Stimulated activated memory B cell treated with anti-CD40 and anti-IgM and Interleukin-4, amounts not matched to agents 10 μg/mL and 1 μg/mL and 100 μg/mL, for 72 hours (primary cell): ENCODE measurements at regions not wholly inside any gene's neighbourhood (a gene's known extent, or its start where the extent isn't known, plus 50 kb on each side); places are given as distances from the start of the nearest gene placed in this dataset.

ENCODE experiments used
- ATAC-seq: fragments of 150-1000 bp; cut with Tn5 transposase; 2 replicates; pipeline ENCODE4 v1.10.0; 2021
- H3K27ac Mint-ChIP-seq: one replicate; pipeline ENCODE4 v1.8.0; 2022; ENCODE audit warnings: mild to moderate bottlenecking, mixed read lengths
- H3K27me3 Mint-ChIP-seq: one replicate; pipeline ENCODE4 v1.8.0; 2022; ENCODE audit warnings: mixed read lengths
- H3K36me3 Mint-ChIP-seq: one replicate; pipeline ENCODE4 v1.8.0; 2022; ENCODE audit warnings: mixed read lengths
- H3K4me1 Mint-ChIP-seq: one replicate; pipeline ENCODE4 v1.8.0; 2022; ENCODE audit warnings: mixed read lengths
- H3K4me3 Mint-ChIP-seq: one replicate; pipeline ENCODE4 v1.8.0; 2022; ENCODE audit warnings: mild to moderate bottlenecking, moderate library complexity, mixed read lengths
- H3K9me3 Mint-ChIP-seq: one replicate; pipeline ENCODE4 v1.8.0; 2022; ENCODE audit warnings: mixed read lengths

GRCh38 chr6:14641423-14642135 lies 524.0 kb downstream of the CD83 start:
- Mint-ChIP-seq H3K27ac (peak overlapping the region; percentile 97), H3K27me3 (no peaks in the 10 kb centered on the region), H3K4me3 (no peak overlapping the region), H3K36me3 (no peaks in the 10 kb centered on the region), H3K4me1 (peaks cover 59% of the 10 kb centered on the region), H3K9me3 (no peaks in the 10 kb centered on the region)
- ATAC-seq = no peak

- Mint-ChIP-seq H3K4me3 (no peak overlapping the region), H3K36me3 (no peaks in the 10 kb centered on the region), H3K27ac (peak overlapping the region; percentile 35), H3K9me3 (no peaks in the 10 kb centered on the region), H3K4me1 (peaks cover 55% of the 10 kb centered on the region), H3K27me3 (no peaks in the 10 kb centered on the region)
- ATAC-seq = no peak
These were observed 524.5 kb downstream of the CD83 start for GRCh38 chr6:14642136-14642505.

GRCh38 chr6:14642842-14643241 lies 525.3 kb downstream of the CD83 start:
- Mint-ChIP-seq H3K9me3 (no peaks in the 10 kb centered on the region), H3K4me3 (no peak overlapping the region), H3K36me3 (no peaks in the 10 kb centered on the region)

GRCh38 chr6:14644381-14644780 lies 526.8 kb downstream of the CD83 start:
- no peaks in the 10 kb centered on the region for H3K36me3 Mint-ChIP-seq
- H3K4me3 Mint-ChIP-seq = no peak overlapping the region
- H3K27me3 Mint-ChIP-seq = no peaks in the 10 kb centered on the region
- ATAC-seq = no peak
- peaks cover 34% of the 10 kb centered on the region for H3K4me1 Mint-ChIP-seq
- H3K27ac Mint-ChIP-seq = no peak overlapping the region
- no peaks in the 10 kb centered on the region for H3K9me3 Mint-ChIP-seq

More at GRCh38 chr6:14642842-14643241, 525.3 kb downstream of the CD83 start:
- peaks cover 48% of the 10 kb centered on the region for H3K4me1 Mint-ChIP-seq
- H3K27ac Mint-ChIP-seq = peak overlapping the region; percentile 35
- H3K27me3 Mint-ChIP-seq = no peaks in the 10 kb centered on the region
- no peak for ATAC-seq

- Mint-ChIP-seq H3K27ac (peak overlapping the region; percentile 45), H3K27me3 (no peaks in the 10 kb centered on the region), H3K9me3 (no peaks in the 10 kb centered on the region), H3K4me3 (no peak overlapping the region), H3K4me1 (peaks cover 25% of the 10 kb centered on the region), H3K36me3 (no peaks in the 10 kb centered on the region)
- no peak for ATAC-seq
These were observed 527.6 kb downstream of the CD83 start for GRCh38 chr6:14645221-14645620.

GRCh38 chr6:14645841-14646240 lies 528.3 kb downstream of the CD83 start:
- no peak for ATAC-seq
- no peaks in the 10 kb centered on the region for H3K9me3 Mint-ChIP-seq
- H3K36me3 Mint-ChIP-seq = no peaks in the 10 kb centered on the region
- H3K27ac Mint-ChIP-seq = peak overlapping the region; percentile 45
- no peaks in the 10 kb centered on the region for H3K27me3 Mint-ChIP-seq
- H3K4me3 Mint-ChIP-seq = no peak overlapping the region
- peaks cover 19% of the 10 kb centered on the region for H3K4me1 Mint-ChIP-seq

GRCh38 chr6:14646371-14646770 lies 528.8 kb downstream of the CD83 start:
- Mint-ChIP-seq H3K9me3 (no peaks in the 10 kb centered on the region), H3K4me1 (peaks cover 14% of the 10 kb centered on the region), H3K27me3 (no peaks in the 10 kb centered on the region), H3K36me3 (no peaks in the 10 kb centered on the region), H3K4me3 (no peak overlapping the region), H3K27ac (no peak overlapping the region)
- ATAC-seq = no peak

- no peak for ATAC-seq
- Mint-ChIP-seq H3K27ac (no peak overlapping the region), H3K36me3 (no peaks in the 10 kb centered on the region), H3K9me3 (no peaks in the 10 kb centered on the region), H3K4me1 (peaks cover 5% of the 10 kb centered on the region), H3K27me3 (no peaks in the 10 kb centered on the region), H3K4me3 (no peak overlapping the region)
These were observed 529.8 kb downstream of the CD83 start for GRCh38 chr6:14647357-14647756.

- no peaks in the 10 kb centered on the region for H3K9me3 Mint-ChIP-seq
These were observed 535.0 kb downstream of the CD83 start for GRCh38 chr6:14652536-14652935.

GRCh38 chr6:14655201-14656061 lies 537.9 kb downstream of the CD83 start:
- peaks cover 34% of the 10 kb centered on the region for H3K4me1 Mint-ChIP-seq
- H3K27me3 Mint-ChIP-seq = no peaks in the 10 kb centered on the region
- H3K36me3 Mint-ChIP-seq = no peaks in the 10 kb centered on the region
- peak overlapping the region; percentile 64 for H3K27ac Mint-ChIP-seq
- H3K4me3 Mint-ChIP-seq = peak overlapping the region; percentile 34
- no peak for ATAC-seq
- H3K9me3 Mint-ChIP-seq = no peaks in the 10 kb centered on the region

More at GRCh38 chr6:14652536-14652935, 535.0 kb downstream of the CD83 start:
- Mint-ChIP-seq H3K4me1 (peaks cover 32% of the 10 kb centered on the region), H3K36me3 (no peaks in the 10 kb centered on the region), H3K27ac (no peak overlapping the region), H3K4me3 (no peak overlapping the region), H3K27me3 (no peaks in the 10 kb centered on the region)
- no peak for ATAC-seq

GRCh38 chr6:14656078-14656521 lies 538.5 kb downstream of the CD83 start:
- peaks cover 34% of the 10 kb centered on the region for H3K4me1 Mint-ChIP-seq
- ATAC-seq = peak; percentile 71

GRCh38 chr6:14656649-14657048 lies 539.1 kb downstream of the CD83 start:
- Mint-ChIP-seq H3K27ac (peak overlapping the region; percentile 64), H3K9me3 (no peaks in the 10 kb centered on the region), H3K36me3 (no peaks in the 10 kb centered on the region), H3K4me3 (no peak overlapping the region), H3K4me1 (peaks cover 34% of the 10 kb centered on the region), H3K27me3 (no peaks in the 10 kb centered on the region)
- ATAC-seq = no peak

More at GRCh38 chr6:14656078-14656521, 538.5 kb downstream of the CD83 start:
- Mint-ChIP-seq H3K9me3 (no peaks in the 10 kb centered on the region), H3K27me3 (no peaks in the 10 kb centered on the region), H3K27ac (peak overlapping the region; percentile 64), H3K36me3 (no peaks in the 10 kb centered on the region), H3K4me3 (peak overlapping the region; percentile 34)

GRCh38 chr6:14658030-14658429 lies 540.5 kb downstream of the CD83 start:
- Mint-ChIP-seq H3K9me3 (no peaks in the 10 kb centered on the region), H3K36me3 (no peaks in the 10 kb centered on the region), H3K4me1 (peaks cover 34% of the 10 kb centered on the region), H3K27me3 (no peaks in the 10 kb centered on the region), H3K27ac (no peak overlapping the region), H3K4me3 (no peak overlapping the region)
- ATAC-seq = no peak

GRCh38 chr6:14658886-14659561 lies 541.5 kb downstream of the CD83 start:
- H3K4me3 Mint-ChIP-seq = no peak overlapping the region
- no peak overlapping the region for H3K27ac Mint-ChIP-seq
- H3K9me3 Mint-ChIP-seq = no peaks in the 10 kb centered on the region
- H3K36me3 Mint-ChIP-seq = no peaks in the 10 kb centered on the region
- H3K27me3 Mint-ChIP-seq = no peaks in the 10 kb centered on the region
- ATAC-seq = peak; percentile 12
- H3K4me1 Mint-ChIP-seq = peaks cover 38% of the 10 kb centered on the region

- peaks cover 42% of the 10 kb centered on the region for H3K4me1 Mint-ChIP-seq
These were observed 542.3 kb downstream of the CD83 start for GRCh38 chr6:14659841-14660240.

More at GRCh38 chr6:14659841-14660240, 542.3 kb downstream of the CD83 start:
- Mint-ChIP-seq H3K4me3 (no peak overlapping the region), H3K9me3 (no peaks in the 10 kb centered on the region), H3K27me3 (no peaks in the 10 kb centered on the region), H3K27ac (no peak overlapping the region), H3K36me3 (no peaks in the 10 kb centered on the region)
- no peak for ATAC-seq
